GM12878 (cell line): ENCODE measurements at regions not wholly inside any gene's neighbourhood (a gene's known extent, or its start where the extent isn't known, plus 50 kb on each side); places are given as distances from the start of the nearest gene placed in this dataset.

Experiments used
- CHD1 ChIP-seq: IDR thresholded peaks from 2 replicates; pipeline ENCODE4 v1.6.1; 2012; ENCODE audit warnings: low read depth, low read length, improper control_type of control experiment
- EED ChIP-seq: sonication (generic); IDR thresholded peaks from 2 replicates; pipeline ENCODE4 v1.6.1; 2016; ENCODE audit warnings: antibody characterized with exemption, low read depth
- MYB ChIP-seq: fragments of 150-350 bp; IDR thresholded peaks from 2 replicates; pipeline ENCODE4 v1.6.1; 2014; ENCODE audit warnings: mild to moderate bottlenecking, low read depth, low read length, borderline replicate concordance
- NR2C1 ChIP-seq: fragments of 450-650 bp; IDR thresholded peaks from 2 replicates; pipeline ENCODE4 v1.6.1; 2017; ENCODE audit warnings: antibody characterized with exemption, mild to moderate bottlenecking, moderate library complexity
- PAX5 ChIP-seq: IDR thresholded peaks from 2 replicates; pipeline ENCODE4 v1.6.1; 2011; ENCODE audit warnings: low read depth, low read length, borderline replicate concordance
- SP1 ChIP-seq: IDR thresholded peaks from one replicate; pipeline ENCODE4 v1.6.1; 2011; ENCODE audit warnings: low read depth, low read length
- ZNF687 ChIP-seq: fragments of 450-650 bp; IDR thresholded peaks from 2 replicates; pipeline ENCODE4 v1.6.1; 2017; ENCODE audit warnings: mild to moderate bottlenecking, moderate library complexity
- TF ChIP-seq, protein P1 (sequence below): IDR thresholded peaks from 2 replicates; pipeline ENCODE4 v1.6.1; 2011; ENCODE audit warnings: low read depth, low read length, improper control_type of control experiment, borderline replicate concordance
- TF ChIP-seq, protein P2 (sequence below): IDR thresholded peaks from 2 replicates; pipeline ENCODE4 v1.6.1; 2011; ENCODE audit warnings: borderline replicate concordance, low read depth, mild to moderate bottlenecking, moderate library complexity, low read length; ENCODE audit not compliant: insufficient read depth, poor library complexity, severe bottlenecking
- TF ChIP-seq, protein P3 (sequence below): fragments of 450-650 bp; IDR thresholded peaks from 2 replicates; pipeline ENCODE4 v1.6.1; 2017; ENCODE audit warnings: borderline replicate concordance
- TF ChIP-seq, protein P4 (sequence below): IDR thresholded peaks from 2 replicates; pipeline ENCODE4 v1.6.1; 2012; ENCODE audit warnings: low read depth, low read length, improper control_type of control experiment
- TF ChIP-seq, protein P5 (sequence below): IDR thresholded peaks from 2 replicates; pipeline ENCODE4 v1.6.1; 2012; ENCODE audit warnings: low read depth, low read length, improper control_type of control experiment

DNA sequence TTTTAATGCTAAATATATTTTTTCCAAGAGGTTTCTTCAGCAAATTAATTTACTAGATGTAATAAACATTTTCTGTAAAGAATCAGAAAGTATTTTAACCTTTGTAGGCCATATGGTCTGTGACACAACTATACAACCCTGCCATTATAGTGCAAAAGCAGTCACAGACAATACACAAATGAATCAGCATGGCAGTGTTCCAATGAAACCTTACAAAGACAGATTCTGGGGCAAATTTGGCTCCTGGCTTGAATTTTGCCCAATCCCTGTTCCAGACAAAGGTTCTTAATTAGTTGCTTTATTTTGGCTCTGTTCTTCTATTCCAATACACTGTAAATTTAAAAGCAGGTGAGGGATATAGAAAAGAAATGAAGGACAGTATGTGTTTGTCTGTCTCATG is 352.5 kb downstream of the C12orf50 start (continued):
- TF ChIP-seq CHD1 (no peak), ZNF687 (no peak), NR2C1 (no peak), PAX5 (no peak), SP1 (no peak), EED (no peak), MYB (no peak)
- TF ChIP-seq, protein P1, sequence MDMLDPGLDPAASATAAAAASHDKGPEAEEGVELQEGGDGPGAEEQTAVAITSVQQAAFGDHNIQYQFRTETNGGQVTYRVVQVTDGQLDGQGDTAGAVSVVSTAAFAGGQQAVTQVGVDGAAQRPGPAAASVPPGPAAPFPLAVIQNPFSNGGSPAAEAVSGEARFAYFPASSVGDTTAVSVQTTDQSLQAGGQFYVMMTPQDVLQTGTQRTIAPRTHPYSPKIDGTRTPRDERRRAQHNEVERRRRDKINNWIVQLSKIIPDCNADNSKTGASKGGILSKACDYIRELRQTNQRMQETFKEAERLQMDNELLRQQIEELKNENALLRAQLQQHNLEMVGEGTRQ: no peak
- TF ChIP-seq, protein P2, sequence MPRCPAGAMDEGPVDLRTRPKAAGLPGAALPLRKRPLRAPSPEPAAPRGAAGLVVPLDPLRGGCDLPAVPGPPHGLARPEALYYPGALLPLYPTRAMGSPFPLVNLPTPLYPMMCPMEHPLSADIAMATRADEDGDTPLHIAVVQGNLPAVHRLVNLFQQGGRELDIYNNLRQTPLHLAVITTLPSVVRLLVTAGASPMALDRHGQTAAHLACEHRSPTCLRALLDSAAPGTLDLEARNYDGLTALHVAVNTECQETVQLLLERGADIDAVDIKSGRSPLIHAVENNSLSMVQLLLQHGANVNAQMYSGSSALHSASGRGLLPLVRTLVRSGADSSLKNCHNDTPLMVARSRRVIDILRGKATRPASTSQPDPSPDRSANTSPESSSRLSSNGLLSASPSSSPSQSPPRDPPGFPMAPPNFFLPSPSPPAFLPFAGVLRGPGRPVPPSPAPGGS: no peak
- TF ChIP-seq, protein P3, sequence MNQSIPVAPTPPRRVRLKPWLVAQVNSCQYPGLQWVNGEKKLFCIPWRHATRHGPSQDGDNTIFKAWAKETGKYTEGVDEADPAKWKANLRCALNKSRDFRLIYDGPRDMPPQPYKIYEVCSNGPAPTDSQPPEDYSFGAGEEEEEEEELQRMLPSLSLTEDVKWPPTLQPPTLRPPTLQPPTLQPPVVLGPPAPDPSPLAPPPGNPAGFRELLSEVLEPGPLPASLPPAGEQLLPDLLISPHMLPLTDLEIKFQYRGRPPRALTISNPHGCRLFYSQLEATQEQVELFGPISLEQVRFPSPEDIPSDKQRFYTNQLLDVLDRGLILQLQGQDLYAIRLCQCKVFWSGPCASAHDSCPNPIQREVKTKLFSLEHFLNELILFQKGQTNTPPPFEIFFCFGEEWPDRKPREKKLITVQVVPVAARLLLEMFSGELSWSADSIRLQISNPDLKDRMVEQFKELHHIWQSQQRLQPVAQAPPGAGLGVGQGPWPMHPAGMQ: no peak
- TF ChIP-seq, protein P4, sequence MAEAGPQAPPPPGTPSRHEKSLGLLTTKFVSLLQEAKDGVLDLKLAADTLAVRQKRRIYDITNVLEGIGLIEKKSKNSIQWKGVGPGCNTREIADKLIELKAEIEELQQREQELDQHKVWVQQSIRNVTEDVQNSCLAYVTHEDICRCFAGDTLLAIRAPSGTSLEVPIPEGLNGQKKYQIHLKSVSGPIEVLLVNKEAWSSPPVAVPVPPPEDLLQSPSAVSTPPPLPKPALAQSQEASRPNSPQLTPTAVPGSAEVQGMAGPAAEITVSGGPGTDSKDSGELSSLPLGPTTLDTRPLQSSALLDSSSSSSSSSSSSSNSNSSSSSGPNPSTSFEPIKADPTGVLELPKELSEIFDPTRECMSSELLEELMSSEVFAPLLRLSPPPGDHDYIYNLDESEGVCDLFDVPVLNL: no peak
- TF ChIP-seq, protein P5, sequence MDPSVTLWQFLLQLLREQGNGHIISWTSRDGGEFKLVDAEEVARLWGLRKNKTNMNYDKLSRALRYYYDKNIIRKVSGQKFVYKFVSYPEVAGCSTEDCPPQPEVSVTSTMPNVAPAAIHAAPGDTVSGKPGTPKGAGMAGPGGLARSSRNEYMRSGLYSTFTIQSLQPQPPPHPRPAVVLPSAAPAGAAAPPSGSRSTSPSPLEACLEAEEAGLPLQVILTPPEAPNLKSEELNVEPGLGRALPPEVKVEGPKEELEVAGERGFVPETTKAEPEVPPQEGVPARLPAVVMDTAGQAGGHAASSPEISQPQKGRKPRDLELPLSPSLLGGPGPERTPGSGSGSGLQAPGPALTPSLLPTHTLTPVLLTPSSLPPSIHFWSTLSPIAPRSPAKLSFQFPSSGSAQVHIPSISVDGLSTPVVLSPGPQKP: no peak
